ENCODE measurements at regions not wholly inside any gene's neighbourhood (a gene's known extent, or its start where the extent isn't known, plus 50 kb on each side); places are given as distances from the start of the nearest gene placed in this dataset.

DNA sequence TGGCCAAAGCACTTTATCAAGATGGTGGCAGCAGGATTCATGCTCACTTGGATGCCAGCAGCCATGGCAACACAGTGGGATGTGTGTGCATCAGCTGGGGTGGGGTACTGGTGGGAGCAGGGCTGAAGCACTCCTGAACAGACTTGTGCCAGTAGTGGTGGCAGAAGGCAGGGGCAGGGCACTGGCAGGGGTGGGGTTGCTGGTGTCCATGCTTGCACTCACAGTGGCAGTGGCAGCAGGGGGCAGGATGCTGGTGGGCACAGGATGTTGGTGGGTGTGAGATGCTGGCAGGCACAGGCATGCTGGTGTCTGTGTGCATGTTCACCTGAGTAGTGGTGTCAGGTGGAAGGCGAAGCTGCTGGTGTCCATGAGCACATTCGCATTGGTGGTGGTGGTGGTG, 161.0 kb upstream of the PMFBP1 start:
- TF ChIP-seq, protein P1, sequence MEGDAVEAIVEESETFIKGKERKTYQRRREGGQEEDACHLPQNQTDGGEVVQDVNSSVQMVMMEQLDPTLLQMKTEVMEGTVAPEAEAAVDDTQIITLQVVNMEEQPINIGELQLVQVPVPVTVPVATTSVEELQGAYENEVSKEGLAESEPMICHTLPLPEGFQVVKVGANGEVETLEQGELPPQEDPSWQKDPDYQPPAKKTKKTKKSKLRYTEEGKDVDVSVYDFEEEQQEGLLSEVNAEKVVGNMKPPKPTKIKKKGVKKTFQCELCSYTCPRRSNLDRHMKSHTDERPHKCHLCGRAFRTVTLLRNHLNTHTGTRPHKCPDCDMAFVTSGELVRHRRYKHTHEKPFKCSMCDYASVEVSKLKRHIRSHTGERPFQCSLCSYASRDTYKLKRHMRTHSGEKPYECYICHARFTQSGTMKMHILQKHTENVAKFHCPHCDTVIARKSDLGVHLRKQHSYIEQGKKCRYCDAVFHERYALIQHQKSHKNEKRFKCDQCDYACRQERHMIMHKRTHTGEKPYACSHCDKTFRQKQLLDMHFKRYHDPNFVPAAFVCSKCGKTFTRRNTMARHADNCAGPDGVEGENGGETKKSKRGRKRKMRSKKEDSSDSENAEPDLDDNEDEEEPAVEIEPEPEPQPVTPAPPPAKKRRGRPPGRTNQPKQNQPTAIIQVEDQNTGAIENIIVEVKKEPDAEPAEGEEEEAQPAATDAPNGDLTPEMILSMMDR (IDR thresholded peaks at IDR 0.05), result no peak
- TF ChIP-seq POLR2AphosphoS5 (IDR thresholded peaks at IDR 0.05) (no peak), POLR2A (IDR thresholded peaks at IDR 0.05; ENCODE audit: low read depth) (no peak), EP300 (IDR thresholded peaks at IDR 0.05) (no peak)
- peaks cover 0 to 15% (median 2%) of the 10 kb centered on the region in 4 donors for H3K9me3 ChIP-seq
- WGBS, result 93% methylated on average over 2 of the region's 2 CpGs
- no peak for DNase-seq (ENCODE audit: extremely low spot score)
- H3K36me3 ChIP-seq, result no peaks in the 10 kb centered on the region
- H3K27me3 ChIP-seq, result no peaks in the 10 kb centered on the region
- no peak overlapping the region for H3K4me3 ChIP-seq
- intact Hi-C loops (cut with DNase I), result no loop called here
- H3K27ac ChIP-seq (replicated peaks in 1 of 4), result no peak overlapping the region
- H3K4me1 ChIP-seq, result no peaks in the 10 kb centered on the region

DNA sequence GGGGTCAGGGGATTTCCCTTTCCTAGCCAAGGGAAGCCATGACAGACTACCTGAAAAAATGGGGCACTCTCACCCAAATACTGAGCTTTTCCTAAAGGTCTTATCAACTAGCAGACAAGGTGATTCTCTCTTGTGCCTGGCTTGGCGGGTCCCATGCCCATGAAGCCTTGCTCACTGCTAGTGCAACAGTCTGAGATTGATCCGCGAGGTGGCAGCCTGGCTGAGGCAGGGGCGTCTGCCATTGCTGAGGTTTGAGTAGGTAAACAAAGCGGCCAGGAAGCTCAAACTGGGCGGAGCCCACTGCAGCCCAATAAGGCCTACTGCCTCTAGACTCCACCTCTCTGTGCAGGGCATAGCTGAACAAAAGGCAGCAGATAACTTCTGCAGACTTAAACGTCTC, 152.6 kb upstream of the PMFBP1 start:
- intact Hi-C loops (cut with DNase I), result no loop called here
- H3K36me3 ChIP-seq, result no peaks in the 10 kb centered on the region
- H3K27me3 ChIP-seq, result no peaks in the 10 kb centered on the region
- DNase-seq (ENCODE audit: extremely low spot score), result no peak
- H3K27ac ChIP-seq (replicated peaks in 1 of 4), result no peak overlapping the region
- peaks cover 0 to 6% (median 0%) of the 10 kb centered on the region in 4 donors for H3K9me3 ChIP-seq
- no peaks in the 10 kb centered on the region for H3K4me1 ChIP-seq
- no peak overlapping the region for H3K4me3 ChIP-seq
- TF ChIP-seq, protein P1 (IDR thresholded peaks at IDR 0.05), result no peak
- TF ChIP-seq POLR2AphosphoS5 (IDR thresholded peaks at IDR 0.05), result no peak
- no peak for TF ChIP-seq POLR2A (IDR thresholded peaks at IDR 0.05; ENCODE audit: low read depth)
- WGBS, result 95% methylated on average over 7 of the region's 7 CpGs

DNA sequence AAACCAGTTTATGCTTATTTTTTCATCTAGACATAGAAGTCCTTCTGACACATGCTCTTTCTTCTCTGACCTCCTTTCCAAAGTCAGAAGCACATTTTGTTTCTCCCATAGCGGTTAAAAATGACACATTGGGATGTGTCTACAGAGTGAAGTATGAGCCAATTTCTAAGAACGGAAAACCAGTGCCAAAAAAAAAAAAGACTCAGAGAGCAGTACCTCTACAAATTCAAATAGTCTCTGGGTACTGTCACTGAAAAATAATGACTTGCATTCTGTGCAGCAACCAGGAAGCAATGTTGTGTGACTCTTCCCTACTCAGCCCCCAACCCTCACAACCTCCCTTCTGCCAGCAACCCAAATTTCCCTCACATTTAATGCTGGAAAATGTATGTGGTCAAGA, 145.5 kb upstream of the PMFBP1 start:
- Histone ChIP-seq H3K9me3 (no peaks in the 10 kb centered on the region), H3K4me1 (peaks cover 0 to 18% (median 3%) of the 10 kb centered on the region in 4 donors), H3K27me3 (no peaks in the 10 kb centered on the region), H3K36me3 (no peaks in the 10 kb centered on the region), H3K4me3 (no peak overlapping the region), H3K27ac (replicated peaks in 1 of 4) (peak overlapping the region in 1 of 4 donors; percentile 48)
- DNase-seq (ENCODE audit: extremely low spot score), result no peak
- TF ChIP-seq POLR2AphosphoS5 (IDR thresholded peaks at IDR 0.05), result peak in 1 of 2 donors; percentile 42
- no peak for TF ChIP-seq EP300 (IDR thresholded peaks at IDR 0.05)
- no peak for TF ChIP-seq POLR2A (IDR thresholded peaks at IDR 0.05; ENCODE audit: low read depth)
- intact Hi-C loops (cut with DNase I), result no loop called here
- WGBS, result 20% methylated on average over 2 of the region's 2 CpGs

DNA sequence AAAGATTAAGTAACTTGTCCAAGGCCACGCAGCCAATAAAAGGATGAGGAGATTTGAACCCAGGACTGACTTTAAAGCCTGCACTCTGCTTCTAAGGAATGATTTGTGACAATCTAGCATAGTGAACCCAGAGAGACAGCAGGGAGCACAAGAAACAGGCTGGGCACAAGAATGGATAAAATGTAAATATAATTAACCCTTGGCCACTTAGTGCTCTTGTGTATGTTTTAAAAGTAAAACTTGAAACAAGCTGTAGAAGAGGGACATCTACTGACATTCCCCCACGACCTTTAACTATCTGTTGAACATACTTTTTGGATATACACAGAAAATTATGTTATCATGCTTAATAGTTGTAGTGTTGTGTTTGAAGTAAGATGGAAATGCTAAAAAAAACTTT, 141.9 kb upstream of the PMFBP1 start:
- Histone ChIP-seq H3K9me3 (no peaks in the 10 kb centered on the region), H3K4me1 (peaks cover 0 to 18% (median 3%) of the 10 kb centered on the region in 4 donors), H3K4me3 (no peak overlapping the region), H3K27me3 (no peaks in the 10 kb centered on the region), H3K27ac (replicated peaks in 1 of 4) (no peak overlapping the region), H3K36me3 (no peaks in the 10 kb centered on the region)
- no peak for TF ChIP-seq POLR2A (IDR thresholded peaks at IDR 0.05; ENCODE audit: low read depth)
- TF ChIP-seq, protein P1 (IDR thresholded peaks at IDR 0.05), result no peak
- no peak for TF ChIP-seq EP300 (IDR thresholded peaks at IDR 0.05)
- TF ChIP-seq POLR2AphosphoS5 (IDR thresholded peaks at IDR 0.05), result no peak
- DNase-seq (ENCODE audit: extremely low spot score), result no peak
- WGBS, result 77% methylated on average over 2 of the region's 2 CpGs
- intact Hi-C loops (cut with DNase I), result no loop called here

DNA sequence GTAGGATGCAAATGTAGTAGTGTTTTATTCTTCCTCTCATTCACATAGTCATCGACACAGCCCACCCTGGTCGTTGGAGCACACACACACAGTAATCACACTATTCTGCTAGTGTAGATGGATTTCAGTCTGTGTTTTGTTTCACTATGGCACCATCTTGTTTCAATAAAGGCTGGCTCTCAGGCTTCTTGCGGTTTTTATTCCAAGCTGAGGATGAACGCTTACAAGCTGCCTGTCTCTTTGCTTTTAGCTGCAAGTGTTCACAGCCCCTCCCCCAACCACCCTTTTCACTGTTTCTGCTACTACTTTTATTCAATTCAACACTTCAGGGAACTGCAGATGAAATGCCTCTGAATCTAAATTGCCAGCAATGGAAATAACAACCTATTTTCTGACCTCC, 140.9 kb upstream of the PMFBP1 start:
- Histone ChIP-seq H3K9me3 (no peaks in the 10 kb centered on the region), H3K4me3 (no peak overlapping the region), H3K36me3 (no peaks in the 10 kb centered on the region), H3K4me1 (peaks cover 0 to 13% (median 3%) of the 10 kb centered on the region in 4 donors), H3K27ac (replicated peaks in 1 of 4) (no peak overlapping the region), H3K27me3 (no peaks in the 10 kb centered on the region)
- intact Hi-C loops (cut with DNase I), result no loop called here
- TF ChIP-seq POLR2A (IDR thresholded peaks at IDR 0.05; ENCODE audit: low read depth) (no peak), POLR2AphosphoS5 (IDR thresholded peaks at IDR 0.05) (no peak)
- TF ChIP-seq, protein P1 (IDR thresholded peaks at IDR 0.05), result no peak
- WGBS, result 35% methylated on average over 4 of the region's 4 CpGs
- DNase-seq (ENCODE audit: extremely low spot score), result no peak

Data from esophagus muscularis mucosa (tissue), 4 donors.